GM12801 (cell line): ENCODE measurements at regions not wholly inside any gene's neighbourhood (a gene's known extent, or its start where the extent isn't known, plus 50 kb on each side); places are given as distances from the start of the nearest gene placed in this dataset.

Experiments
- CTCF ChIP-seq: IDR thresholded peaks from one replicate; pipeline ENCODE4 v1.5.1; 2011; ENCODE audit warnings: control low read depth; ENCODE audit not compliant: insufficient read length; ENCODE audit errors: extremely low read depth

DNA sequence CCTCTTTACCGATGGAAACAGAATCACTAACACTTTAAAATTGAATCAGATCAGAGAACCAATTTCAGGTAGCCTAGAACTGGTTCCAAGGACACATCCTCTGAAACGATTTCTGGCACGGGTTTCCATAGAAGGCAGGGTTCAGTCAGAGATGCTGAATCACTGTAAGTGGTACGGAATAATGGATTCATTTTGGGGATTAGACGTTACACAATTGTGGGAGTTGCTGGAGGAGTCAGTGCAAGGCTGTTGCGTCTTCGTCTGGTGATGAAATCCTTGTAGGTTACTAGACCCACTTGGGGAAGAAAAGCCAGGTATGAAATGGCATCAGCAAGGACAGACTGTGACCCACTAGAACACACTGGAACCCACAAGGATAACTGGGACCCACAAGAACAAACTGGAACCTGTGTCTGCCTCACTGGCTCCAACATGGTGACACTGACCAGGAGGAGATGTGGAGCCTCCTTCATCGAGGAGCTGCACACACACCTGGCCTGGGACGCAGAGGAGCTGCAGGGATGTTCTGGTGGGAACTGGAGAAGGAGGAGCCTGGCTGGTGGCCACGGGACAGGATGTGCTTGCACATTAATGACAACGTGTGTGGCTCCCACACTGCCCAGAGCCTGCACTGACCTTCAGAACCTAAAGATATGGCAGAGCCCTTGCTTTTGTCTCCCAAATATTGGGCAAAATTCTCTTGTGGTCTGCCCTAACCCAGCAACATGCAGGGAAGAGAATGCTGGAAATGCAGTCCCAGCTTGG, 105.1 kb downstream of the TRAPPC11 start:
- TF ChIP-seq CTCF, result no peak

GRCh38 chr4:183765251-183765911, 106.3 kb downstream of the TRAPPC11 start:
- TF ChIP-seq CTCF, result no peak

DNA sequence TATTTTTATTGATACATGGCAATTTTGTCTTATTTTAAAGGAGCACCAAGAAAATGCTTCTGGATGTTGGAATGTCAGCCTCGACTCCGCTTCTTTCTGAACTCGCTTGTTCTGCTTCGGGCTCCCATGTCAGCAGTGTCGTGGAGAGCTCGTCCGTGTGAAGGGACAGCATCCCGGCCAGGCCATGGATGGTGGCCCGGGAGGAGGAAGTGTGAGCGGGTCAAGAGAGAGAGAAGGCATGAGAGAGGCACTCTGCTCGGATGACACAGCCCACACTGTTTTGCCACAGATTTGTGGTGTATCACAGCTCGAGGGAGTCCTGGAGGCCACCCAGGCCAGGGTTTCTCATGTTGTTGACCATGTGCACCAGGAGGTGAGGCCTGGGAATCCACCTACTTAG, 107.0 kb downstream of the TRAPPC11 start:
- TF ChIP-seq CTCF, result no peak

GRCh38 chr4:183770906-183771305, 111.8 kb downstream of the TRAPPC11 start:
- no peak for TF ChIP-seq CTCF

- TF ChIP-seq CTCF, result no peak
These were observed 113.3 kb downstream of the TRAPPC11 start for GRCh38 chr4:183772361-183772760.

- TF ChIP-seq CTCF, result no peak
These were observed 114.7 kb downstream of the TRAPPC11 start for GRCh38 chr4:183773790-183774189.

DNA sequence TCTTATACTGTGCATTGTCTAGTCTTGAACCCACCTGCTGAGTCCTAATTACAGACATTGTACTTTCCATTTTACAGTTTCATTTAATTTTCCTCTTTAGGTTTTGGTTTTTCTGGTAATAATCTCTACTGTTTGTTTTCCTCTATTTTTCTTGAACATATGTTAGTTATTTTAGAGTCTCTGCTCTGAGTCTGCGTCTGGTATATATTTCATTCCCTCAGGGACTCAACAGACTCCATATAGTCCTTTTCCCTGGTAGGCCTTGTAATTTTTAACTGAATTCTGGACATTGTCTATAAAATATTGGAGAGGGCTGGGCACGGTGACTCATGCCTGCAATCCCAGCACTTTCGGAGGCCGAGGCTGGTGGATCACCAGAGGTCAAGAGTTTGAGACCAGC, 121.8 kb upstream of the STOX2 start:
- TF ChIP-seq CTCF, result no peak
